T-helper 1 cell (primary cell): ENCODE measurements at regions not wholly inside any gene's neighbourhood (a gene's known extent, or its start where the extent isn't known, plus 50 kb on each side); places are given as distances from the start of the nearest gene placed in this dataset.
"Not testable (repeated sequence)": the region's sequence is repeated elsewhere in the genome, so short reads cannot be mapped to it uniquely, and the experiment has no call there.

Experiments
- DNase-seq, 5 donors: peaks; one replicate each; pipeline ENCODE4 v3.0.0-alpha.2; 2012 to 2020

GRCh38 chr4:3882316-3882885 is 116.2 kb downstream of the ADRA2C start:
- not testable (repeated sequence) for DNase-seq

- DNase-seq = not testable (repeated sequence)
Measured at GRCh38 chr4:3884261-3884660, 118.1 kb downstream of the ADRA2C start.

GRCh38 chr4:3893590-3893989 is 127.4 kb downstream of the ADRA2C start:
- not testable (repeated sequence) for DNase-seq

GRCh38 chr4:3894086-3894959 is 128.1 kb downstream of the ADRA2C start:
- not testable (repeated sequence) for DNase-seq

GRCh38 chr4:3896441-3896840 is 130.3 kb downstream of the ADRA2C start:
- DNase-seq = no peak

DNA sequence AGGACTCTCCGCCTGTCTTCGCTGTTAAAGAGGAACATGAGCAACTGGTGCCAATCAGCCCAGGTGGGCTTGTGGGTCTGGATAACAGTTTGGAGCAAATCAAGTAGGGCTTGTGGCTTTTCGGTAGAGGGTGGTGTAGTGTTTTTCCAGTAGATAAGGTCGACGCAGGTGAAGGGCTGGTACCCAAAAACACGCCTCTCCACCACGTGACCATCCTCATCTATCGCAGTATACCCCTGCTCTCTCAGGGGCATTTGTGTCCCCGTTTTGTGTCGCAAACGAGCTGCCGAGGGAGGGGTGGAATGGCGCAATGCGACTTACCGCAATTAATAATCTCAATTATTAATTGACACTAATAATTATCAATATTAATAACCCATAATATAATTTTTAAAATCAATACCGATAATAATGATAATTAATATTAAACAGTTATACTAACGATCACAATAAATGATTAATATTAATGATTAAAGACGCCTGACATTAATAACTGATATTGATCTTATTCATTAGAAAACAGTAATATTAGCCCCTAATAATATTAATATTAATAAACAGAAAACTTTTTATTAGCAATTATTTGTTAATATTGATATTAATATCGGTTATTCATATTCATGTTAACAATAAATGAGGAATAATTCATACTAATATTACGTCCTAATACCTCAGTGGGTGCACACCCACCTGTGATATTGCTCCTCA is 130.8 kb downstream of the ADRA2C start:
- not testable (repeated sequence) for DNase-seq

- no peak for DNase-seq
Measured at GRCh38 chr4:3898098-3898497, 131.9 kb downstream of the ADRA2C start.

- not testable (repeated sequence) for DNase-seq
Measured at GRCh38 chr4:3898928-3899327, 132.7 kb downstream of the ADRA2C start.

- DNase-seq = not testable (repeated sequence)
Measured at GRCh38 chr4:3904264-3904955, 138.2 kb downstream of the ADRA2C start.

DNA sequence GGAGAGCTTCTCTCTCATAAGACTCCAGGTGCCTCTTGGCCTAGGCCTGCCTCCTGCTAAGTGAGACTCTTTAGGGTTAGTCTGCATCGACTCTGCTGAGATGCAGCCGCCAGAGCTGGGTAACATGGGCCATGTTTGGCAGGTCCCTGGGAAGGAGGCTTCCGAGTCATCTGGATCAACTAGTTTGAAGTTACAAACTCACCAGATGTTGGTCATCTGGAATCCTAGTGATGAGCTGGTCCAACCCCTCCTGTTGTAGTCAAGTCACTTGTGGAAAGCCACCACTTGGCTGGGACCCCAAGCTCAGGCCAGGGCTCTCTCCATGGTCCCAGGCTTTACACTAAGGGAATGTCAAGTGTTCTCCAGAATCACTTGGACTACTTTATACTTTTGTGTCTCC is 143.4 kb downstream of the ADRA2C start:
- not testable (repeated sequence) for DNase-seq

- DNase-seq = not testable (repeated sequence)
Measured at GRCh38 chr4:3910161-3910950, 144.2 kb downstream of the ADRA2C start.

DNA sequence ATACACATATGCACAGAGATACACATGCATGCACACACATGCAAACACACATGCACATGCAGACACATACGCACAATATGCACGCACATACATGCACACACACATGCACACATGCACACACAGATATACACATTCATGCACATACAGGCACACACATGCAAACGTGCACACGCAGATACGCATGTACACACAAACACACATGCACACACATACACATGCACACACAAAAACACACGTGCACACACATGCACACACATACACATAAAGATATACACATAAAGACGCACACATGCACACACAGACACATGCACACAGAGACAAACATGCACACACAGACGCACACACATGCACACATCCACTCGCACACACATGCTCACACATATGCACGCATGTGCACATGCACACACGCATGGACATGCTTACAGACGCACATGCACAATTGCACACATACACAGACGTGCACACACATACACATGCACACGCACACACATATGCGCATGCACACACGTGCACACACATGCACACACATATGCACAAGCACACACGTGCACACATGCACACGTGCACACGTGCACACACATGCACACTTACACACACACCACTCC is 145.2 kb downstream of the ADRA2C start:
- DNase-seq = no peak

DNA sequence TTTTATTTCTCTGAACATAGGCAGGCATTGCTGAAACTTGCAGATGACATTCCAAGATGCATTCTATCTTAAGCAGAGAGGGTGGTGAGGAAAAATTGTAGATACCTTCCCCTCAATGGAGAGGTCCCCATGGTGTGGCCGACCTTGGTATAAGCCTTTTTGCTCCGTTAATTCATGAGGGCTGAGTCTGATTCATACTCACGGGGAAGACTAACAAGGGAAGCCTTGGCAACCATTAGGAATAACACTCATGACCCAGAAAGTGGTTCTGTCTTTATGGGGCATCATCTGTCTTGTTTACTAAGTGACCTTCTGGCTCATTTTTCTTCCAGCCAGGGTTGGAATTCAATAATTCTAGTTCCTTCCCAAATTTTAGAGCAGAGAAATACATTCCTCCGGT is 148.3 kb downstream of the ADRA2C start:
- DNase-seq = not testable (repeated sequence)

DNA sequence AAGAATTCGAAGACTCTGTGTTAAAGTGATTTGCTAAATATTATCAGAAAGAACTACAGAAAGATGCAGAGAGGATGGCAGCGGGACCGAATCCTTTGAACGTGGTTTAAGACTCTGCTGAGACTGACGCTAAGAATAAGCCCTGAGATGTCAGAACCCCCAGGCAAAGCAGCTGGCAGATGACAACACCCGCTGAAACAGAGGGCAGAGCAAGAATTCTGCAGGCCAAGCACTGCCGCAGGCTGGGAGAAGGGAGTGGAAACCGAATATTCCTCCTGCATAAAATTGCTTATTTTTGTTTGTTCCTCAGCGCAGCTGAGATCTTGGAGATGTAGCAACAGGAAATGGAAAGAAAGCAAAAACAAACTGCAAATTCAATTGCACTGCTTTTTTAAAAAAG is 153.3 kb downstream of the ADRA2C start:
- DNase-seq = not testable (repeated sequence)

- DNase-seq = not testable (repeated sequence)
Measured at GRCh38 chr4:3921902-3922301, 155.7 kb downstream of the ADRA2C start.

DNA sequence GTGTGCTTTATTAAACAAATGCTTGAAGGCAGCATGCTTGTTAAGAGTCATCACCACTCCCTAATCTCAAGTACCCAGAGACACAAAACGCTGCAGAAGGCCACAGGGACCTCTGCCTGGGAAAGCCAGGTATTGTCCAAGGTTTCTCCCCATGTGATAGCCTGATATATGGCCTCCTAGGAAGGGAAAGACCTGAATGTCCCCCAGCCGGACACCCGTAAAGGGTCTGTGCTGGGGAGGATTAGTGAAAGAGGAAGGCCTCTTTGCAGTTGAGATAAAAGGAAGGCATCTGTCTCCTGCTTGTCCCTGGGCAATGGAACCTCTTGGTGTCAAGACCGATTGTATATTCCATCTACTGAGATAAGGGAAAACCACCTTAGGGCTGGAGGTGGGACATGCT is 159.7 kb downstream of the ADRA2C start:
- not testable (repeated sequence) for DNase-seq

DNA sequence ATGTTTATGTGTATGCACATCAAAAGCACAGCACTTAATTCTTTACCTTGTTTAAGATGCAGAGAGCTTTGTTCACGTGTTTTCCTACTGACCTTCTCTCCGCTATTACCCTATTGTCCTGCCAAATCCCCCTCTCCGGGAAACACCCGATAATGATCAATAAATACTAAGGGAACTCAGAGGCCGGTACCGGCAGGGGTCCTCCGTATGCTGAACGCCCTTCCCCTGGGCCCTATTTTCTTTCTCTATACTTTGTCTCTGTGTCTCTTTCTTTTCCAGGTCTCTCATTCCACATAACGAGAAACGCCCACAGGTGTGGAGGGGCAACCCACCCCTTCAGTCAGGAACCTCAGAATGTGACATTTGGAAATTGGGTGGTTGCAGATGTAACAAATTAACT is 160.1 kb downstream of the ADRA2C start:
- not testable (repeated sequence) for DNase-seq

DNA sequence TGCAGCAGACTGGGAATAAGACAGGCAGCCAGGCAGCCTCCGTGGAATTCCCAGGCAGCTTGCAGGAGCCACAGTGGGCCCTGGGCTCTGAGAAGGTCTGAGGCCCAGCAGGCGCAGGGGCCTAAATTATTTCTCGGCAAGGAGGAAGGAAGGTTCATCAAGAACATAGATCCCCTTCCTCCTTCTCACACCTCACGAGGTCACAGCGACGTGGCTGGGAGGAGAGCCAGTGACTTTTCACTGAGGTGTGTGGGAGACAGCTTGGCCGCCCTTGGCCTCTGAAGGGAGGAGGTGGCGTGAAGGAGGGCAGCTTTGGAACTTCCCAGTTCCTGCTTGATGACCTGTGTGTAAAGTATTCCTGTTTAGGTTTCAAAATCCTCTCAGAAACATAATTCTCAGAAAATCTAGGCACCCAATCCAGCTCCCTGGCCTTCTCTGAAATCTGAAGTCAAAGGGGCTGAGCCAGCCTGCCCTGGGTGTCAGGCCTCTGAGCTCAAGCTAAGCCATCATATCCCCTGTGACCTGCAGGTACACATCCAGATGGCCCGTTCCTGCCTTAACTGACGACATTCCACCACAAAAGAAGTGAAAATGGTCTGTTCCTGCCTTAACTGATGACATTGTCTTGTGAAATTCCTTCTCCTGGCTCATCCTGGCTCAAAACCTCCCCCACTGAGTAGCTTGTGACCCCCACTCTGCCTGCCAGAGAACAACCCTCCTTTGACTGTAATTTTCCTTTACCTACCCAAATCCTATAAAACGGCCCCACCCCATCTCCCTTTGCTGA is 161.0 kb downstream of the ADRA2C start:
- DNase-seq = not testable (repeated sequence)

- DNase-seq = not testable (repeated sequence)
Measured at GRCh38 chr4:3929431-3929830, 163.2 kb downstream of the ADRA2C start.

- not testable (repeated sequence) for DNase-seq
Measured at GRCh38 chr4:3932734-3933133, 166.5 kb downstream of the ADRA2C start.

DNA sequence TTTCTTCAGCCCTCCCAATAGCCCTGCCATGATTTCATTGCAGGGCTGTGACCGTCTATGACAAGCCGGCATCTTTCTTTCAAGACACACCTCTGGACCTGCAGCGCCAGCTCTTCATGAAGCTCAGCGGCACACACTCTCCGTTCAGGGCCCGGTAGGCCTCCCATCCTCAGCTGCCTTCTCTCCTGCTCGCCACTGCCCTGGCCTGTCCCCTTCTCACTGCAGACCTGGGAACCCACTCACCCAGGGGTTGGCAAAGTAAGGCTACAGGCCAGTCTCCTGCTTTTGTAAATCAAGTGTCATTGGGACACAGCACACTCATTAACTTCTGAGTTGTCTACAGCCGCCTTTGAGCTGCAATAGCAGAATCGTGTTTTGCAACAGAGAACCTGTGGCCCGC is 169.2 kb downstream of the ADRA2C start:
- not testable (repeated sequence) for DNase-seq
